ENCODE measurements at regions not wholly inside any gene's neighbourhood (a gene's known extent, or its start where the extent isn't known, plus 50 kb on each side); places are given as distances from the start of the nearest gene placed in this dataset.

DNA sequence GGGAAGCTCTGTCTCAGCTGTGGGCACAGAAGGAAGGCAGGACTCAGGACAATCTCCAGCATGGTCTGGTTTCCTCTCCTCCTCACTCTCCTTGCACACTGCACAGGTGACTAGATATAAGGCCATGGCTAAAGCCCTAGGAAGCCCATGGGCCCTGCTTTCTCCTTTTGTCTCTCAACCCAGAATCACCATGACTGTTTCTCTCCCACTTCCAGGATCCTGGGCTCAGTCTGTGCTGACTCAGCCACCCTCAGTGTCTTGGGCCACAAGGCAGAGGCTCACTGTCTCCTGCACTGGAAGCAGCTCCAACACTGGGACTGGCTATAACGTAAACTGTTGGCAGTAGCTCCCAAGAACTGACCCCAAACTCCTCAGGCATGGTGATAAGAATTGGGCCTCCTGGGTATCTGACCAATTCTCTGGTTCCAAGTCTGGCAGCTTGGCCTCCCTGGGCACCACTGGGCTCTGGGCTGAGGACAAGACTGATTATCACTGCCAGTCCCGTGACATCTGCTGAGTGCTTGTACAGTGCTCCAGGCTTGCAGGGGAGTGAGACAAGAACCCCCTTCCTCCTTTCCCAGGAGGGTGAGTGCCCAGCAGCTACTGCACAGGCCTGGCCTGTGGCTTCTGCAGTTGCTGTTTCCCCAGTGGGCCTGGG lies 104.0 kb upstream of the TOP3B start:
- no peak overlapping the region for H3K4ac ChIP-seq (replicated peaks; ENCODE audit: insufficient read length, low read depth, low read length)
- no peak for FAIRE-seq
- no peak overlapping the region for H3K56ac ChIP-seq (replicated peaks; ENCODE audit: insufficient read length, low read depth, low read length)
- no peaks in the 10 kb centered on the region for H3K4me1 ChIP-seq (replicated peaks in 1 of 4; ENCODE audit: control insufficient read depth in 3 of 4, insufficient read depth in 4 of 4, low read length in 3 of 4)
- H4K91ac ChIP-seq (replicated peaks; ENCODE audit: insufficient read length, low read length) = no peak overlapping the region
- POLR2A ChIA-PET (ENCODE audit: partially characterized antibody) = no interaction called here
- H3K18ac ChIP-seq (ENCODE audit: extremely low read depth, low read length) = no peak overlapping the region
- H3K14ac ChIP-seq (ENCODE audit: insufficient read length) = no peak overlapping the region
- no peak overlapping the region for H2BK20ac ChIP-seq (ENCODE audit: low read length)
- peaks cover 0 to 8% of the 10 kb centered on the region in 2 experiments for H4K20me1 ChIP-seq (replicated peaks in 1 of 2; ENCODE audit: control insufficient read depth in 1 of 2, insufficient read depth in 2 of 2, low read length in 2 of 2)
- no peak overlapping the region for H3K23ac ChIP-seq (ENCODE audit: insufficient read length)
- no peak overlapping the region for H3K9ac ChIP-seq (replicated peaks in 1 of 4; ENCODE audit: extremely low read depth in 1 of 4, low read depth in 3 of 4, low read length in 3 of 4)
- no peaks in the 10 kb centered on the region for H3K23me2 ChIP-seq (ENCODE audit: low read depth, low read length)
- H2BK12ac ChIP-seq (ENCODE audit: low read depth, low read length) = no peak overlapping the region
- H3K9me3 ChIP-seq (ENCODE audit: insufficient read depth in 2 of 2, low read depth in 1 of 2, low read length in 1 of 2) = no peaks in the 10 kb centered on the region
- TF ChIP-seq SIN3A (conservative IDR thresholded peaks at IDR 0.05 in 1 of 2, IDR thresholded peaks at IDR 0.05 in 1 of 2; ENCODE audit: low read depth in 1 of 2, low read length in 2 of 2) (no peak), POLR2A (IDR thresholded peaks at IDR 0.05; ENCODE audit: control extremely low read depth in 1 of 2, low read depth in 2 of 2, low read length in 2 of 2) (no peak), EZH2 (IDR thresholded peaks at IDR 0.05; ENCODE audit: low read depth, low read length, severe bottlenecking) (peak; percentile 23)
- WGBS, 2 experiments (ENCODE audit: extremely low coverage in 1 of 2, insufficient coverage in 1 of 2, insufficient read length in 1 of 2, insufficient replicate concordance in 2 of 2, low coverage in 1 of 2, low lambda C conversion rate in 2 of 2, missing lambda C conversion rate in 1 of 2) = 87% methylated on average over 1 of the region's 2 CpGs; no CpG with 5 or more reads in 1 of the 2 experiments
- H2AK5ac ChIP-seq (ENCODE audit: low read depth, low read length) = no peak overlapping the region
- H2BK5ac ChIP-seq (ENCODE audit: low read depth, low read length) = no peak overlapping the region
- H3K4me2 ChIP-seq (ENCODE audit: insufficient read depth in 1 of 2, low read depth in 2 of 2, low read length in 2 of 2) = no peak overlapping the region
- H2AFZ ChIP-seq (ENCODE audit: low read length) = no peak overlapping the region
- no peak for DNase-seq (ENCODE audit: low read depth in 1 of 2, low spot score in 2 of 2)
- no peak overlapping the region; the same call in 1 of the 2 replicates for H4K8ac ChIP-seq (ENCODE audit: extremely low read depth, insufficient read depth, low read length)
- no peak overlapping the region for H2BK15ac ChIP-seq (ENCODE audit: low read length)
- peaks cover 67 to 100% (median 97%) of the 10 kb centered on the region in 4 experiments for H3K27me3 ChIP-seq (replicated peaks in 1 of 4; ENCODE audit: control insufficient read depth in 3 of 4, extremely low read depth in 1 of 4, insufficient read depth in 3 of 4, low read length in 3 of 4)
- no peaks in the 10 kb centered on the region for H3K36me3 ChIP-seq (ENCODE audit: control insufficient read depth in 2 of 4, insufficient read depth in 4 of 4, low read length in 3 of 4)
- H2BK120ac ChIP-seq (replicated peaks; ENCODE audit: low read depth, low read length) = no peak overlapping the region
- no peak overlapping the region for H3K4me3 ChIP-seq (ENCODE audit: extremely low read depth in 1 of 4, insufficient read depth in 2 of 4, low read depth in 3 of 4, low read length in 4 of 4)
- H4K5ac ChIP-seq (ENCODE audit: insufficient read length, low read depth, low read length) = no peak overlapping the region
- H3K79me2 ChIP-seq (ENCODE audit: control insufficient read depth in 1 of 2, insufficient read depth in 2 of 2, low read length in 2 of 2) = no peaks in the 10 kb centered on the region
- H3K79me1 ChIP-seq (ENCODE audit: low read depth, low read length) = no peaks in the 10 kb centered on the region
- H3K27ac ChIP-seq (ENCODE audit: low read depth, low read length) = no peak overlapping the region
- CTCF ChIA-PET (ENCODE audit: partially characterized antibody) = interaction anchor here (0.7 to 2.6 kb wide), 7 partner anchors 11 to 99 kb away, joined by 3 to 7 read pairs (median 4); no protein-coding TSS in a partner anchor
